Thoracic aorta (tissue), 2 donors: ENCODE measurements at regions not wholly inside any gene's neighbourhood (a gene's known extent, or its start where the extent isn't known, plus 50 kb on each side); places are given as distances from the start of the nearest gene placed in this dataset.
"Not testable (repeated sequence)": the region's sequence is repeated elsewhere in the genome, so short reads cannot be mapped to it uniquely, and the experiment has no call there.

ENCODE experiments used
- ATAC-seq: fragments of 150-250 bp; one replicate; pipeline ENCODE4 v1.8.0; 2017; ENCODE audit warnings: low read depth; ENCODE audit not compliant: insufficient number of reproducible peaks, low FRiP score
- DNase-seq: peaks from one replicate; pipeline ENCODE4 v3.0.0-alpha.2; 2020; ENCODE audit warnings: low spot score
- H3K27ac ChIP-seq, 2 donors: fragments of 200-600 bp; sonication (generic); 1 replicate in 1 of 2; 2 replicates in 1 of 2; pipeline ENCODE4 v1.5.1; 2016; ENCODE audit warnings: mild to moderate bottlenecking in 2 of 2, moderate library complexity in 2 of 2
- H3K27me3 ChIP-seq: fragments of 200-600 bp; sonication (generic); replicated peaks from 2 replicates; pipeline ENCODE4 v1.6.0; 2016; ENCODE audit warnings: mild to moderate bottlenecking; ENCODE audit not compliant: insufficient read depth
- H3K36me3 ChIP-seq: fragments of 200-600 bp; sonication (generic); one replicate; pipeline ENCODE4 v1.5.1; 2016
- H3K4me1 ChIP-seq, 2 donors: fragments of 200-600 bp; sonication (generic); 1 replicate in 1 of 2; 2 replicates in 1 of 2; pipeline versions ENCODE4 v1.5.1 to v1.6.0; 2016; ENCODE audit warnings: low read depth in 2 of 2, mild to moderate bottlenecking in 1 of 2; ENCODE audit not compliant: control insufficient read depth in 1 of 2
- H3K4me3 ChIP-seq: fragments of 200-600 bp; sonication (generic); 2 replicates; pipeline ENCODE4 v1.5.1; 2016; ENCODE audit warnings: mild to moderate bottlenecking
- H3K9me3 ChIP-seq: fragments of 200-600 bp; sonication (generic); 2 replicates; pipeline ENCODE4 v1.5.1; 2016
- CTCF ChIP-seq: fragments of 200-600 bp; sonication (generic); IDR thresholded peaks from one replicate; pipeline ENCODE4 v1.5.1; 2019; ENCODE audit warnings: antibody characterized with exemption

DNA sequence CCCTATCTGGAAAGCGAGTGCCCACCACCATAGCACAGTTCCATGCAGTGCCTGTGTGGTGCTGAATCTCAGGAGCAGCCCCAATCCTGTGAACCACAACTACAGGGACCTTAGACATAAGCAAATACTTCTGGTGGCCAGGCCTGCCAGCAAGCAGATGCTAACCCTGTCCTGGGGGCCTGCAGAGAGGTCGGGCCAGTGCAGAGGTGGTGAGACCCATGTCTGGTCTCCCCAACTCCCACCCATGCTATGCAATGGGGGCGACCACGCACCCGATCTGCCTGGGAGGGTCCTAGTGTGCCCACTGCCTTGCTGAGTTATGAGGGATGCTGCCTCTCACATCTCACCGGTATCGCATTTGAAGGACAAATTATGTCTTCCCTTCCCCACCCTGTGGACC lies 151.6 kb upstream of the ZNF337 start:
- Histone ChIP-seq H3K27ac (no peak overlapping the region), H3K9me3 (no peaks in the 10 kb centered on the region), H3K36me3 (no peaks in the 10 kb centered on the region), H3K4me1 (peaks cover 3 to 7% of the 10 kb centered on the region in 2 donors), H3K27me3 (no peaks in the 10 kb centered on the region), H3K4me3 (no peak overlapping the region)
- ATAC-seq (no peak), DNase-seq (no peak)
- no peak for TF ChIP-seq CTCF

- H3K9me3 ChIP-seq, H3K27ac ChIP-seq, H3K36me3 ChIP-seq, ATAC-seq, H3K4me3 ChIP-seq, H3K4me1 ChIP-seq, DNase-seq, H3K27me3 ChIP-seq: not testable (repeated sequence)
Measured at GRCh38 chr20:25844640-25845039, 148.0 kb upstream of the ZNF337 start.

- ATAC-seq, DNase-seq, H3K36me3 ChIP-seq, H3K27me3 ChIP-seq, H3K4me3 ChIP-seq, H3K4me1 ChIP-seq, H3K9me3 ChIP-seq, H3K27ac ChIP-seq: not testable (repeated sequence)
Measured at GRCh38 chr20:25813511-25813910, 116.9 kb upstream of the ZNF337 start.

GRCh38 chr20:25798174-25798993 lies 101.7 kb upstream of the ZNF337 start:
- H3K27ac ChIP-seq, H3K4me1 ChIP-seq, H3K36me3 ChIP-seq, DNase-seq, H3K27me3 ChIP-seq, H3K4me3 ChIP-seq, H3K9me3 ChIP-seq, ATAC-seq: not testable (repeated sequence)

DNA sequence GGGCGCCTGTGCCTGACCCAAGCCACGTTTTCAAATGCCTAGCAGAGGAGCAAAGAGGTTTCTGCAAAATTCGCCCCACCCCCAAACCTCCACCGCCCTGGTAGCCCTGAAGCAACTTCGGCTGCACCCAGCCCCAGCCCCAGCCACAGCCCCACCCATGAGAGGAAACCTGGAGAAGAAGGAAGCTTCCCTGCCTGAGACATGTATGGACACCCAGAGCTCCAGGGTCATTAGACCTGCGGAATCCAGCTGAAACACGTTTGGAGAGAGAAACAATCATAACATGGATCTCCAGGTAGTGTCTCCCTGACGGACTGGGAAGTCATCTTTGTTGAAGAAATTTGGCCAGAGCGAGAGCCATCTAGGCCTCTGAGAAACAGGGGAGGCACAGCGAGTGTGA lies 100.4 kb upstream of the ZNF337 start:
- ATAC-seq, H3K9me3 ChIP-seq, DNase-seq: not testable (repeated sequence)

DNA sequence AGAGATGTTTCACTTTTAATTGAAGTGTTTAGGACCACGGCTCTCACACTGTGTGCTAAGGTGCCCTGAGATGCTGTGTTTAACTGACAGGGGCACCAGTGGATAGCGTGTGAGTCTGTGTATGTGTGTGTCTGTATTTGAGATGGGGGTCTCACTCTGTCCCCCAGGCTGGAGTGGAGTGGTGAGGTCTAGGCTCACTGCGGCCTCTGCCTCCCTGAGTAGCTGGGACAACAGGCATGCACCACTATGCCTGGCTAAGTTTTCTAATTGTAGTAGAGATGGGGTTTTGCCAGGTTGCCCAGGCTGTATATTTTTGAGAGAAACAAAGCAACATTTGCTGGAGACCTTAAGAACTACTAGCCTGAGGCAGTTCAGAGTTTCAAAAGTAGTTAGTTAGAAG lies 80.6 kb upstream of the ZNF337 start:
- H3K4me1 ChIP-seq, H3K27me3 ChIP-seq, H3K4me3 ChIP-seq, H3K36me3 ChIP-seq, H3K9me3 ChIP-seq, DNase-seq, H3K27ac ChIP-seq, ATAC-seq: not testable (repeated sequence)

More for the DNA sequence above, 100.4 kb upstream of the ZNF337 start:
- not testable (repeated sequence) for H3K4me1 ChIP-seq, H3K27me3 ChIP-seq, H3K27ac ChIP-seq, H3K4me3 ChIP-seq, H3K36me3 ChIP-seq

GRCh38 chr20:25774711-25775110 lies 78.1 kb upstream of the ZNF337 start:
- ATAC-seq, H3K4me3 ChIP-seq, H3K36me3 ChIP-seq, DNase-seq, H3K9me3 ChIP-seq, H3K27ac ChIP-seq, H3K4me1 ChIP-seq, H3K27me3 ChIP-seq: not testable (repeated sequence)

DNA sequence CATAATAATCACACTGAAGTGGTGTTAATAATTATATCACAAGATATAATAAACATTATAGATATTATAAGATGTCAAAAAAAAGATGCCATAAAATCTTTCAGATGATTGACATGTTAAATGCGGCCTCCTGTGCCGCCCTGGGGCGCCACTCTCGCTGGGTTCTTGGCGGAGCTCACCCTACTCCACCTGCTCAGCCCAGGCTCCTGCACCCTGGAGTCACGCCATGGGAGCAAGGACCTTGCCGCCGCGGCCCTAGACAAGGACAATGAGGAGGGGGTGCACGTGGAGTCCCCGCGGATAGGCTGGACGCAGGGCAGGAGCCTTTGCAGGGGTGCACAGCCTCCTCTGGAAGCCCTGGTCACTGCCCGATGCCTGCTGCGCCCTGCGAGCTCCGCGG lies 77.5 kb upstream of the ZNF337 start:
- not testable (repeated sequence) for H3K4me1 ChIP-seq, H3K9me3 ChIP-seq, ATAC-seq, H3K36me3 ChIP-seq, DNase-seq, H3K27me3 ChIP-seq, H3K27ac ChIP-seq, H3K4me3 ChIP-seq

- not testable (repeated sequence) for ATAC-seq, H3K4me3 ChIP-seq
Measured at GRCh38 chr20:25772437-25772836, 75.8 kb upstream of the ZNF337 start.

DNA sequence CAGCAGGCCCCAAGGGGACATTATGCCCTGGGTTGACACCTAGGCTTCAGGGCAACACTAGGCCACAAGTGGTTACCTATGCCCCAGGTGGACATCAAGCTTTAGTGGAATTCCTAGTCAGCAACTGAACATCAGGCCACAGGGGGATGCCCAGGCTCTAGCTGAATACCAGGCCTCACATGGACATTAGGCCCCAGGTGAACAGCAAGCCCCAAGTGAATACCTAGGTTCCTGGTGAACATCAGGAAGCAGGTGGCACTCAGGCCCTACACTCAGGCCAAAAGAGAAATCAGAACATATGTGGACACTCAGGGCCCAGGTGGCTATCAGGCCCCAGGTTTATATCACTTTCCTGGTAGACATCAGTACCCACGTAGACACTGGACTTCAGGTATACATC lies 75.2 kb upstream of the ZNF337 start:
- not testable (repeated sequence) for ATAC-seq, H3K27me3 ChIP-seq, H3K27ac ChIP-seq, H3K36me3 ChIP-seq, DNase-seq, H3K9me3 ChIP-seq, H3K4me3 ChIP-seq, H3K4me1 ChIP-seq

More at GRCh38 chr20:25772437-25772836, 75.8 kb upstream of the ZNF337 start:
- H3K27me3 ChIP-seq, H3K4me1 ChIP-seq, DNase-seq, H3K27ac ChIP-seq, H3K36me3 ChIP-seq, H3K9me3 ChIP-seq: not testable (repeated sequence)
